ENCODE measurements at regions not wholly inside any gene's neighbourhood (a gene's known extent, or its start where the extent isn't known, plus 50 kb on each side); places are given as distances from the start of the nearest gene placed in this dataset.

- TF ChIP-seq CTCF (IDR thresholded peaks at IDR 0.05) = no peak
- no peak for TF ChIP-seq ZFX (IDR thresholded peaks at IDR 0.05; ENCODE audit: borderline replicate concordance)
These were observed 74.5 kb upstream of the SP4 start for GRCh38 chr7:21353388-21353780.
